ENCODE measurements at regions not wholly inside any gene's neighbourhood (a gene's known extent, or its start where the extent isn't known, plus 50 kb on each side); places are given as distances from the start of the nearest gene placed in this dataset.
"Not testable (repeated sequence)": the region's sequence is repeated elsewhere in the genome, so short reads cannot be mapped to it uniquely, and the experiment has no call there.

GRCh38 chr7:108875139-108875538 lies 305.5 kb downstream of the DNAJB9 start:
- TF ChIP-seq CTCF (conservative IDR thresholded peaks at IDR 0.05): no peak
- no peak overlapping the region for H3K27ac ChIP-seq

GRCh38 chr7:108890862-108891261 lies 321.2 kb downstream of the DNAJB9 start:
- no peak for TF ChIP-seq CTCF (conservative IDR thresholded peaks at IDR 0.05)
- no peak overlapping the region for H3K27ac ChIP-seq

GRCh38 chr7:108908456-108908855 lies 338.8 kb downstream of the DNAJB9 start:
- no peak for TF ChIP-seq CTCF (conservative IDR thresholded peaks at IDR 0.05)
- H3K27ac ChIP-seq: no peak overlapping the region

- no peak for TF ChIP-seq CTCF (conservative IDR thresholded peaks at IDR 0.05)
These were observed 341.3 kb downstream of the DNAJB9 start for GRCh38 chr7:108911016-108911415.

GRCh38 chr7:108920490-108920889 lies 350.8 kb downstream of the DNAJB9 start:
- H3K27ac ChIP-seq: no peak overlapping the region
- TF ChIP-seq CTCF (conservative IDR thresholded peaks at IDR 0.05): no peak

More at GRCh38 chr7:108911016-108911415, 341.3 kb downstream of the DNAJB9 start:
- no peak overlapping the region for H3K27ac ChIP-seq

- H3K27ac ChIP-seq: not testable (repeated sequence)
These were observed 373.4 kb downstream of the DNAJB9 start for GRCh38 chr7:108943048-108943447.

- no peak for TF ChIP-seq CTCF (conservative IDR thresholded peaks at IDR 0.05)
- H3K27ac ChIP-seq: no peak overlapping the region
These were observed 377.9 kb downstream of the DNAJB9 start for GRCh38 chr7:108947526-108947925.

GRCh38 chr7:108972004-108972403 lies 402.3 kb downstream of the DNAJB9 start:
- no peak overlapping the region for H3K27ac ChIP-seq
- no peak for TF ChIP-seq CTCF (conservative IDR thresholded peaks at IDR 0.05)

All from VCaP (cell line).